ENCODE measurements at regions not wholly inside any gene's neighbourhood (a gene's known extent, or its start where the extent isn't known, plus 50 kb on each side); places are given as distances from the start of the nearest gene placed in this dataset.

DNA sequence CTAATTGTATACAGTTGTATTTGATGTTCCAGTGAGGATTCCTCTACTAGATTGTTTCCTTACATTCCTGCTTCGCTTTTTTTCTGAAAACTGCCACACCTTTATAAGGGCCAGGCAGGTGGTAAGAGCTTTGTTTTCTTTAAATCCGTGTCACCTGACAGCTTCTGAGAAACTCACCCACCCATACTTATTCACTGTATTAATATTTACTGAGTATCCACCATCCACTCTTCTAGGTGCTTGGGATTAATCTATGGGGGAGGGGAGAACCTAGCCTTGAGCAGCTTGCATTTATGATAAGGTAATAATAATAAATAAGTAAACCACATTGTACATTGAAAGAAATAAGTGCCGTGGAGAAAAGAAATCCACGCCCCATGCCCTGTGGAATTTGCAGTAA is 174.7 kb upstream of the AGAP1 start:
- TF ChIP-seq CTCF (IDR thresholded peaks at IDR 0.05; ENCODE audit: low read depth, low read length, poor library complexity, severe bottlenecking) (no peak), EZH2phosphoT487 (IDR thresholded peaks at IDR 0.05; ENCODE audit: borderline replicate concordance, low read length) (no peak)

Measured in DOHH2 (cell line).